ENCODE measurements at regions not wholly inside any gene's neighbourhood (a gene's known extent, or its start where the extent isn't known, plus 50 kb on each side); places are given as distances from the start of the nearest gene placed in this dataset.

GRCh38 chr14:98137131-98138025, 1134.6 kb downstream of the BCL11B start:
- DNase-seq (ENCODE audit: missing footprints) (no peak), ATAC-seq (no peak)
- intact Hi-C loops (cut with DNase I): no loop called here

- intact Hi-C loops (cut with DNase I): no loop called here
- no peak for DNase-seq (ENCODE audit: missing footprints)
- no peak for ATAC-seq
Observed at GRCh38 chr14:98138666-98139065, 1133.3 kb downstream of the BCL11B start.

DNA sequence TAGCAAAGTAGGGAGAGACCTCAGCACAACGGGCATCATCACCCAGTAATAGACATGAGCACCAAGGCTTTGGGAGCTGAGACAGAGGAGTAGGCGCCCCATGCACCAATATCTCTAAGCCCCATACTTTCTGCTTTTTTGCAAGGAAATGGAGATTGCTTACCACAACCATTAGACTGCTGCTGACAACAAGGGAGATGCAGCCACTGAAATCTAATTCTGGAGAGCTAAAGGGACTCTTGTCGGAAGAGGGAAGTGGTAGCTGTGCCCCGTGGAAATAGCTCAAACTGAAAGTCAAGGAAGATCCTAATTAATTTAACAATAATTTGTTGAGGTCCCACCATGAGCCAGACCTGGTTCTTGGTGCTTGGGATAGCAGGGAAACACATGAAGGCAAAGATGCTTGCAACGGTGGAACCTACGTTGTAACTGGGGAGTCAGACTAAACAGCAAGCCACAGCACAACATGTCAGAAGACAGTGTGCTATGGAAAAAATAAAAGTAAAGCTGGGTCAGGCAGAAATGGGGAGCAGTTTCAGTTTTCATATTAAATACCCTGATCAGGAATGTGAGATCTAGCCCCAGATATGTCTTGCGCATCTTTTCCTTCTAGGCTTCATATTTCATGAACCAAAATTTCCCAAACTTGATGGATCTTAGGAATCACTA, 1131.0 kb downstream of the BCL11B start:
- DNase-seq (ENCODE audit: missing footprints): no peak
- ATAC-seq: no peak
- intact Hi-C loops (cut with DNase I): no loop called here

- ATAC-seq (no peak), DNase-seq (ENCODE audit: missing footprints) (no peak)
- intact Hi-C loops (cut with DNase I): no loop called here
Observed at GRCh38 chr14:98143566-98143965, 1128.4 kb downstream of the BCL11B start.

GRCh38 chr14:98144964-98145363, 1127.0 kb downstream of the BCL11B start:
- ATAC-seq (no peak), DNase-seq (ENCODE audit: missing footprints) (no peak)
- intact Hi-C loops (cut with DNase I): no loop called here

GRCh38 chr14:98146416-98146815, 1125.6 kb downstream of the BCL11B start:
- DNase-seq (ENCODE audit: missing footprints): no peak
- intact Hi-C loops (cut with DNase I): no loop called here
- ATAC-seq: no peak

DNA sequence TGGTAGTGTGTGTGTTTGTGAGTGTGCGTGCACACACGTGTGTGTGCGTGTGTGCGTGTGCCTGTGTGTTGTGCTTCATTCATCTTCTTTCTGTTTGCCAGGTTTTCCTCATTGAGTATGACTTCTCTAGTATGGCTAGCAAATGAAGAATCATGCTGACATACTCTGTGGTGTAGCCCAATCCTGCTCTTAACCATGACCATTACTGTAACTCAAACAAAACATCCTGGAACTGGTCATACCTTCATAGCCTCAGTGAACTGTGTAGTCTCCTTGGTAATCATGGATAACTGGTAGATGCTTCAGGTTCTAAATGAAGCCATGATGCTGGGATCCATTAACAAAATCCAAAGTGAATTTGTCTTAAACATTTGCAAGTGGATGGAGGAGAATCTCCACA, 1117.7 kb downstream of the BCL11B start:
- intact Hi-C loops (cut with DNase I): no loop called here
- ATAC-seq (no peak), DNase-seq (ENCODE audit: missing footprints) (no peak)

GRCh38 chr14:98156411-98156810, 1115.6 kb downstream of the BCL11B start:
- no peak for DNase-seq (ENCODE audit: missing footprints)
- ATAC-seq: no peak
- intact Hi-C loops (cut with DNase I): no loop called here

GRCh38 chr14:98160901-98161300, 1111.1 kb downstream of the BCL11B start:
- ATAC-seq (no peak), DNase-seq (ENCODE audit: missing footprints) (no peak)

DNA sequence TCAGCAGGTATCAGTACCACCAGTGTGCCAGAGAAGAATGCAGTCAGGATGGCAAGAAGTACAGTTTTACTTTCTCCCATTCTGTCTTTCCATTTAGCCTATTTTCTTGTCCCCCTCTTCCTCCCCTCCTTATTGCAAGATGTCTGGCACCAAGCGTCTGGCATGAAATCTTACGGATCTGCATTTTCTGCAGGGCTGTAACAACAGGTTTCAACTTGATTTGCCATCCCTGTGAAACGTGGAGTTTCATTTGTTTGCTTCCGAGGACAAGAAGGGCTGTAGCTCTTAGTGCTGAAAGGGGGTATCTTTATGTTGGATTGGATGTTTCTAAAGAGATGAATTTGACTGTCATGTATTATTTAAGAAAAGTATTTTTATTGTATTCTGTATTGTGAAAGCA, 1110.6 kb downstream of the BCL11B start:
- DNase-seq (ENCODE audit: missing footprints): no peak
- intact Hi-C loops (cut with DNase I): no loop called here
- ATAC-seq: no peak

More at GRCh38 chr14:98160901-98161300, 1111.1 kb downstream of the BCL11B start:
- intact Hi-C loops (cut with DNase I): no loop called here

- DNase-seq (ENCODE audit: missing footprints) (no peak), ATAC-seq (no peak)
- intact Hi-C loops (cut with DNase I): no loop called here
Observed at GRCh38 chr14:98162856-98163805, 1108.9 kb downstream of the BCL11B start.

DNA sequence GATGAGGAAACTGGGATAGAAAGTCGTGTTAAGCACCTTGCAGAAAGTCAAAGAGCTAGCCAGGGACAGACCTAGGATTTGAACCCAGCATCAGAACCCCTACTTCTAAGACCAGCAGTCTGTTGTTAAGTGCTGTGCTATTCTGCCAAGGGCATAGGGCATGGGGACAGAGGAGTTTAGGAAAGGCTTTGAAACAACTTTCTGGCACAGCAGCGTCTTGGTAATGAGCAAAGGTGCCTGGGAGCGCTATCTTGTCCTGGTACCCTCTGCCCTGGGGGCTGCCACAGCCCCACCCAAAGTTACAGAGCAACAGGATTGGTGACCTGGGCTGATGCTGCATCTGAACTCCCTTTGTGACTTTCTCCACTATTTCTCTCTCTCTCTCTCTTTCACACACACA, 1108.1 kb downstream of the BCL11B start:
- ATAC-seq: no peak
- no peak for DNase-seq (ENCODE audit: missing footprints)
- intact Hi-C loops (cut with DNase I): no loop called here

DNA sequence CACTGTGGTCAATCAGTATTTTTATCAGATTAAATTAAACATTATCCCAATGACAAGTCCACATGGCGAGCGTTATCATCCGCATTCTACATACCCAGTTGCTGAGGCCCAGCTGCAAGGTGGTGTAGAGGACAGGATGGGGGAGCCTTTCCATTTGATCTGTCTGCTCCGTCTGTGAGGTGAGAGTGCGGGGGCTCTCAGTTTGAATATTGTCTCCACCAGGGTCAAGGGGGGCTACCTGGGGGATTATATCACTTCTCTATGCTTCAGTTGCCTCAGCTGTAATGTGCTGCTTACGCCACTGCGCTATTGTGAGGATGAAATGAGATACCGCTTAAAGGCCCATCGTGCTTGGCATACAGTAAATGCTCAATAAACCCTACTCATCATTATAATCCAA, 1106.0 kb downstream of the BCL11B start:
- no peak for DNase-seq (ENCODE audit: missing footprints)
- no peak for ATAC-seq
- intact Hi-C loops (cut with DNase I): no loop called here

DNA sequence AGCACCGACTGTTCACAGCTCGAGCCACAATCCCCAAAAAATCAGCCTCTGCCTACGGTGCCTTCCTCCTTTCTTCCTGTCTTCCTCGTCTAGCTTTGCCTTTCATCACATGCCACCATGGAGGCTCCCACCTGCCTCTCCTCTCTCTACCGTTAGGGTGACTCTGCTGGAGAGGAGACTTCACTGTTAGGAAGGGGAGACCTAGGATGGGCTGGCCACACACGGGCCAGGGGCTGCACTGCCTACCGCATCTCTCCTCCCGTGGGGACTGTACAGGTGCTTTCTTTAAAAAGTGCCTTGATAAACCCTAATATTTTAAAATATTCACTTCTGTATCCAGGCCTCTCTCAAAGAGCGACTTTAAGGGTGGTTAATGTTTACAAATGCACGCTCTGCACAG, 1104.7 kb downstream of the BCL11B start:
- no peak for DNase-seq (ENCODE audit: missing footprints)
- intact Hi-C loops (cut with DNase I): no loop called here
- ATAC-seq: no peak

DNA sequence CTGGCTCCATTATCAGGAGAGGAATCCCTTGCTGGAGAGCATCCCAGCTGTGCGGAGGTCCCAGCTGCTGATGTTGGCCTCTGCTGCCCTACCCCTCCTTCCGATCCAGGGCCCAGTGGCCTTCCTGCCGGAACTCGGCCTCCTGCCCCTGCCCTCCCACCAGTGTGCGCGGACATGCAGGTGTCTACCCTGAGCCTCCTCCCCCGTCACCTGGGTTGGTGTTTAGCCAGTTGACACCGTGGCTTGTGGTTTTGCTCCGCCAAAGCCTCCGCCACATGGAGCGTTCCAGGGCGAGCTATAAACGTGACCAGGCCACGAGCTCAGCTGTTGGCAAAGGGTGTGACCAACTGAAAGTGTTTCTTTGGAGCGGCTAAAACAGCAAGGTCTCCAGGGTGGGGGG, 1104.3 kb downstream of the BCL11B start:
- ATAC-seq (no peak), DNase-seq (ENCODE audit: missing footprints) (no peak)
- intact Hi-C loops (cut with DNase I): no loop called here

DNA sequence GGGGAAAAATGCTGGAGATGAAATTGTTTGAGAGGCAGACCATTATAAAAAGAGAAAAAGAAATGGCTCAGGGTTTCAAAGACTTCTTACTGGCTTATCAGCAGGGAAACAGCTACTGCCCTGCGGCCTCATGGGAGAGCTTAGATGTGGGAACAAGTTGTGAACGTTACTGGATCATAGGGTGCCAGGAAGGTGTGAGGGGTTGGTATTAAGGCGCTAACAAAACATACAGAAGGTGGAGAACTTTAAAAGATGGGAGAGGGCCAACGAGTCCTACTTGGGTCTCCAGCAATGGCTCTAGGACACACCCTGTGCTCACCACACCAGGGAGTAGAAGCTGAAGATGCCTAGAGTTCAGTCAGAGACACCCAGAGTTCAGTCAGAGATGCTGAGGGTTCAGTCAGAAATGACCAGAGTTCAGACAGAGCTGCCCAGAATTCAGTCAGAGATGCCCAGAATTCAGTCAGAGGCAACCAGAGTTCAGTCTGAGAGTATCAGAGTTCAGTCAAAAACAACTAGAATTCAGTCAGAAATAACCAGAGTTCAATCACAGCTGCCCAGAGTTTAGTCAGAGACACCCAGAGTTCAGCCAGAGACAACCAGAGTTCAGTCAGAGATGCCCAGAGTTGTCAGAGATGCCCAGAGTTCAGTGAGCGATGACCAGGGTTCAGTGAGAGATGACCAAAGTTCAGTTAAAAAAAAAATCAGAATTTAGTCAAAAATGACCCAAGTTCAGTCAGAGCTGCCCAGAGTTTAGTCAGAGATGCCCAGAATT, 1103.6 kb downstream of the BCL11B start:
- ATAC-seq: no peak
- DNase-seq (ENCODE audit: missing footprints): no peak
- intact Hi-C loops (cut with DNase I): no loop called here

GRCh38 chr14:98169170-98169587, 1102.8 kb downstream of the BCL11B start:
- intact Hi-C loops (cut with DNase I): no loop called here
- no peak for ATAC-seq
- DNase-seq (ENCODE audit: missing footprints): no peak

DNA sequence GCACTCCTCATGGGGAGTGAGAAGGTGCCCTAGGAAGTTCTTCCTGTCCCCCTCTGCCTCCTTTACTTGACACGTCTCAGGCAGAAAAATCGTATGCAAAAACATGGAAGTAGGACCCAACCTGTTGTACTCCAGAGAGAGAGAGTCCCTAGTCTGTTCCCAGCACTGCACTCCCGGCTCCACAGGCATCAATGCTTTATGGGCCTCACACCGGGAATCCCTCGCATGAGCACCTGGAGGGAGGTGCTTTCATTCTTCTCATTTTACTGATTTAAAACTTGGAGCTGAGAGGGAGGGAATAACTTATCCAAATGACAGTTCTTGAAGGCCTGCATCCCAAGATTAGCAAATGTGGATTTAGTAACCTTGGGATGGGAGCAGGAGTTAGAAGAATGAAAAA, 1101.4 kb downstream of the BCL11B start:
- intact Hi-C loops (cut with DNase I): no loop called here
- ATAC-seq (no peak), DNase-seq (ENCODE audit: missing footprints) (no peak)

GRCh38 chr14:98171654-98172053, 1100.3 kb downstream of the BCL11B start:
- DNase-seq (ENCODE audit: missing footprints): no peak
- no peak for ATAC-seq
- intact Hi-C loops (cut with DNase I): no loop called here

All from Right ventricle myocardium inferior (tissue), 1 donor.